ENCODE measurements at regions not wholly inside any gene's neighbourhood (a gene's known extent, or its start where the extent isn't known, plus 50 kb on each side); places are given as distances from the start of the nearest gene placed in this dataset.

GRCh38 chr2:222115296-222115695 lies 183.5 kb downstream of the PAX3 start:
- DNase-seq = no peak
- Histone ChIP-seq H3K27ac (no peak overlapping the region), H3K9me3 (no peaks in the 10 kb centered on the region), H3K4me1 (no peaks in the 10 kb centered on the region), H3K27me3 (replicated peaks in 1 of 7) (peaks cover 0 to 3% (median 0%) of the 10 kb centered on the region in 7 donors), H3K36me3 (no peaks in the 10 kb centered on the region), H3K4me3 (no peak overlapping the region)
- no peak for TF ChIP-seq POLR2A (IDR thresholded peaks at IDR 0.05)
- TF ChIP-seq POLR2AphosphoS5 (IDR thresholded peaks at IDR 0.05) = no peak
- TF ChIP-seq, protein P1, sequence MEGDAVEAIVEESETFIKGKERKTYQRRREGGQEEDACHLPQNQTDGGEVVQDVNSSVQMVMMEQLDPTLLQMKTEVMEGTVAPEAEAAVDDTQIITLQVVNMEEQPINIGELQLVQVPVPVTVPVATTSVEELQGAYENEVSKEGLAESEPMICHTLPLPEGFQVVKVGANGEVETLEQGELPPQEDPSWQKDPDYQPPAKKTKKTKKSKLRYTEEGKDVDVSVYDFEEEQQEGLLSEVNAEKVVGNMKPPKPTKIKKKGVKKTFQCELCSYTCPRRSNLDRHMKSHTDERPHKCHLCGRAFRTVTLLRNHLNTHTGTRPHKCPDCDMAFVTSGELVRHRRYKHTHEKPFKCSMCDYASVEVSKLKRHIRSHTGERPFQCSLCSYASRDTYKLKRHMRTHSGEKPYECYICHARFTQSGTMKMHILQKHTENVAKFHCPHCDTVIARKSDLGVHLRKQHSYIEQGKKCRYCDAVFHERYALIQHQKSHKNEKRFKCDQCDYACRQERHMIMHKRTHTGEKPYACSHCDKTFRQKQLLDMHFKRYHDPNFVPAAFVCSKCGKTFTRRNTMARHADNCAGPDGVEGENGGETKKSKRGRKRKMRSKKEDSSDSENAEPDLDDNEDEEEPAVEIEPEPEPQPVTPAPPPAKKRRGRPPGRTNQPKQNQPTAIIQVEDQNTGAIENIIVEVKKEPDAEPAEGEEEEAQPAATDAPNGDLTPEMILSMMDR (IDR thresholded peaks at IDR 0.05 in 8 of 11, conservative IDR thresholded peaks at IDR 0.05 in 3 of 11) = no peak
- intact Hi-C loops (cut with DNase I; ENCODE audit: low total_unique reads) = no loop called here
- WGBS, 5 donors = 80 to 93% (median 85%) methylated on average over 3 of the region's 3 CpGs

DNA sequence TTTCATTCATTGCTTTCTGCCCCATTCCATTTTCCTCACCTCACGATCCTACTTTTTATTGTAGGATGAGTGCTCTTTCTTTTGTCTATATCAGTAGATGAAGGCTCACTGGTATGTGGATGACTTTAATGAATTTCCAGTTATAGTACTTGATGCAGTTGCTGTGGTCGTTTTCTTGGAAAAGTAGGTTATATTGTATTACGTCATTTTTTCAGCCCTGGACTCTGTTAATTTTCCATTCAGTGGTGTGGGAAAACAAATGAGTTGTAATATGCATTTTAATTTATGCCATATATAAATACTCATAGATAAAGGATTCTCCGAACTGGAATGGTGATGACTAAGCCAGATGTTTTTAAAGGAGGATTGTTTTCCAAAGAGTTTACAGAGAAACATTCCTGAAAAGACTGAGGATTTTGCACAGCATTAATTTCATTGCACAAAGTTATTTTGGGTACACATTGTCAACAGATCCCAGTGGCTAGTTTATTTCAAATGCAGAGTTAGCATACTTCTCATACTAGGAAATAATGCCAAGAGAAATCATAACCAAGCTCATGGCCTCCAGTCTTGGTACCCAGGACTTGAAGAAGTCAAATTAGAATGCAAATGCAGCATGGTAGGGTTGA lies 189.7 kb downstream of the PAX3 start:
- WGBS, 5 donors = 79 to 87% (median 84%) methylated on average over 4 of the region's 4 CpGs
- DNase-seq = no peak
- H3K4me3 ChIP-seq = no peak overlapping the region
- H3K27me3 ChIP-seq (replicated peaks in 1 of 7) = peaks cover 0 to 3% (median 0%) of the 10 kb centered on the region in 7 donors
- intact Hi-C loops (cut with DNase I; ENCODE audit: low total_unique reads) = no loop called here
- no peak overlapping the region for H3K27ac ChIP-seq
- H3K9me3 ChIP-seq = no peaks in the 10 kb centered on the region
- no peaks in the 10 kb centered on the region for H3K4me1 ChIP-seq
- no peaks in the 10 kb centered on the region for H3K36me3 ChIP-seq
- TF ChIP-seq POLR2A (IDR thresholded peaks at IDR 0.05) = no peak
- no peak for TF ChIP-seq POLR2AphosphoS5 (IDR thresholded peaks at IDR 0.05)
- TF ChIP-seq, protein P1 (IDR thresholded peaks at IDR 0.05 in 8 of 11, conservative IDR thresholded peaks at IDR 0.05 in 3 of 11) = no peak

GRCh38 chr2:222108497-222108896 lies 190.3 kb downstream of the PAX3 start:
- H3K36me3 ChIP-seq = no peaks in the 10 kb centered on the region
- intact Hi-C loops (cut with DNase I; ENCODE audit: low total_unique reads) = no loop called here
- DNase-seq = no peak
- 58 to 83% (median 75%) methylated on average over 3 of the region's 3 CpGs for WGBS, 5 donors
- H3K9me3 ChIP-seq = no peaks in the 10 kb centered on the region
- H3K4me1 ChIP-seq = no peaks in the 10 kb centered on the region
- H3K27me3 ChIP-seq (replicated peaks in 1 of 7) = peaks cover 0 to 3% (median 0%) of the 10 kb centered on the region in 7 donors
- TF ChIP-seq, protein P1 (IDR thresholded peaks at IDR 0.05 in 8 of 11, conservative IDR thresholded peaks at IDR 0.05 in 3 of 11) = no peak
- TF ChIP-seq POLR2AphosphoS5 (IDR thresholded peaks at IDR 0.05) (no peak), POLR2A (IDR thresholded peaks at IDR 0.05) (no peak)
- no peak overlapping the region for H3K4me3 ChIP-seq
- no peak overlapping the region for H3K27ac ChIP-seq

GRCh38 chr2:222105046-222105445 lies 193.8 kb downstream of the PAX3 start:
- H3K27ac ChIP-seq = no peak overlapping the region
- WGBS, 5 donors = 69 to 100% (median 88%) methylated on average over 1 of the region's 1 CpG
- TF ChIP-seq POLR2A (IDR thresholded peaks at IDR 0.05) = no peak
- TF ChIP-seq, protein P1 (IDR thresholded peaks at IDR 0.05 in 8 of 11, conservative IDR thresholded peaks at IDR 0.05 in 3 of 11) = no peak
- TF ChIP-seq POLR2AphosphoS5 (IDR thresholded peaks at IDR 0.05) = no peak

More at GRCh38 chr2:222105046-222105445, 193.8 kb downstream of the PAX3 start:
- no peaks in the 10 kb centered on the region for H3K27me3 ChIP-seq (replicated peaks in 1 of 7)
- no peaks in the 10 kb centered on the region for H3K4me1 ChIP-seq
- H3K36me3 ChIP-seq = no peaks in the 10 kb centered on the region
- intact Hi-C loops (cut with DNase I; ENCODE audit: low total_unique reads) = no loop called here
- no peak for DNase-seq
- H3K9me3 ChIP-seq = no peaks in the 10 kb centered on the region
- no peak overlapping the region for H3K4me3 ChIP-seq
